Glomerular visceral epithelial cell (primary cell): ENCODE measurements at regions not wholly inside any gene's neighbourhood (a gene's known extent, or its start where the extent isn't known, plus 50 kb on each side); places are given as distances from the start of the nearest gene placed in this dataset.

Experiments used
- DNase-seq: peaks from one replicate; pipeline ENCODE4 v3.0.0-alpha.2; 2016; ENCODE audit errors: extremely low spot score

DNA sequence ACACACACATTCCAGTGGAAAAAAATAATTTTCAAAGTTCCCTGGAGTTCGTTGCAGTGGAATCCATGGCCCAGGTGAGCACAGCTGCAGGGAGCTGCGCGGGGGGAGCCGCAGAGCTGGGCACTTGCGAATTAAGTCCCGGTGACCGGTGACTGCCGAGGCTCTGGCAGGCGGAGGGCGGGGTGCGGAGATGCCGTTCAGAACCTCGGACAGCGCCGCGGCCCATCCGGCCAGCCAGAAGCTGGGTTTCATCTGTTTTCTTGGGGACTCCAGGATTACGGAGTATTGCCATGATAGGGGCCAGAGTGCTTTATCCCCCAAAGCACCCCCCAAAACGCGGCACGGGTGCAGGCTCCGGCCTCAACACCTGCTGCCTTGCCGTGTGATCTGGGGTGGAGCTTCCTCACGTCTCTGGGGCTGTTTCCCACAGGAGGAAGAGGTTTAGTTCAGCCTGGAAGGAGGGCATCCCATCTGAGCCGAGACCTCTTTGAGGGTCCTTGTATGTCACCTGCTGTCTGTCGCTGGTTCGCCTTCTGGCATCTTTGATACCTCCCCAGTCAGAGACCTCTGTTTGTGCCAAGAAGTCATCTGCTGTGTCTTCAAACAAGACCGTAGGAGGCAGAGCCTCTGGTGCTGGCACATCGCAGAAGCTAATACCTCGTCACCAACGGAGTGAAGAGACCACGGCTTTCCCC lies 99.4 kb downstream of the YTHDF1 start:
- peak; percentile 12 for DNase-seq

DNA sequence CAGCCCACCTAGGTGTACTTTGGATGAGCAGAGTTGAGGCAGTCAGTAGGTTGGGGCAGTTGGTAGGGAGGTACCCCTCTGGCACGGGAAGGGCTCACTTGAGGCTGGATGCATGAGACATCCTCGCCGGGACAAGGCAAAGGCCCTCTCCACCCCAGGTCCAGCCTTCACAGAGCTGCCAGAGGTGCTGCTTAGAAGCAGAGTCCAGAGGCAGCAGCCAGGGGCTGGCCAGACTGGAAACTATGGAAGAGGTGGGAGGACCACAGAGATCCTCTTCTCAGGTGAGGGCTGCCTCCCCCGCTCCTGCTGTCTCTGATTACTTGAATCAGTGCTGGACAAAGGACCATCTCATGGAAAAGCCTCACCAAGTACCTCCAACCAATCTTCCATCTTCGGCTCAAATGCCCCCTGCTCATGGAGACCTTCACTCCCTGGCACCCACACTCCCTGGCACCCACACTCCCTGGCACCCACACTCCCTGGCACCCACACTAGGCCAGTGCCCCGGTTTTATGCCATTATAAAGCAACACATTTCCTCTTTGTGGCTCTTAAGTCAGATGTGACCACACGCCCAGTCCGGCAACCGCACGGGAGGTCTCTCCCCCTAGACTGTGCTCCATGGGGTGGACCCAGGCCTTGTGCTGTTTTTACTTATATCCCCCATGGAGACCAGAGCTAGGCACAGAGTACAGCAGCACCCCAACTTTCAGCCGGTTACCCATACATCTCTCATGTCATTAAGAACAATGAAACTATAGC lies 100.1 kb downstream of the YTHDF1 start:
- DNase-seq, result no peak

DNA sequence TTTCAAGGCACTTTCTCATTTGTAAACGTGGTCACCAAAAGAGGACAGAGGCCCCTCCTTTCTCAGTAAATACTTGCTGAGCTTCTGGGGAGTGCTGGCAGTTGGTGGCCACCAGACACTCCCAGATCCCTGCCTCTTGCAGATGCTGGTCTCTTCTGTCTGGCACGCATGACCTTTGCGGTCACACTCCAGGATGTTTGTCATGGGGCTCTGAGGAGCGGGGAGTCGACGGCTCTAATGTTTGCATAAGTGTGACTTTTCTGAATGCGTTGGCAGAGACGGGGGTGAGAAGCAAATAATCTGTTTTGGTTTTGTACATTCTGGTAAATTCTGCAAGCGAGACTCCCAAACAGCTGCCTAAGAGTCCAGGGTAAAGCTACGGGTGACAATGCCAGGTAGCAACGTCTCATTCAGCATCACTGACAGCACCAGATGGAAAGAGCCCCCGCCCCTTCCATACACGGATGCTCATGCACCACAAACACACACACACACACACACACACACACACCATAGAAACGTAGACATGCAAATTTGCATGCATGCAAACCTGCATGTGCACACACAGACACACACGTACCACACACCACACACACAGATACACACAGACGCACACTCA lies 101.1 kb downstream of the YTHDF1 start:
- no peak for DNase-seq

DNA sequence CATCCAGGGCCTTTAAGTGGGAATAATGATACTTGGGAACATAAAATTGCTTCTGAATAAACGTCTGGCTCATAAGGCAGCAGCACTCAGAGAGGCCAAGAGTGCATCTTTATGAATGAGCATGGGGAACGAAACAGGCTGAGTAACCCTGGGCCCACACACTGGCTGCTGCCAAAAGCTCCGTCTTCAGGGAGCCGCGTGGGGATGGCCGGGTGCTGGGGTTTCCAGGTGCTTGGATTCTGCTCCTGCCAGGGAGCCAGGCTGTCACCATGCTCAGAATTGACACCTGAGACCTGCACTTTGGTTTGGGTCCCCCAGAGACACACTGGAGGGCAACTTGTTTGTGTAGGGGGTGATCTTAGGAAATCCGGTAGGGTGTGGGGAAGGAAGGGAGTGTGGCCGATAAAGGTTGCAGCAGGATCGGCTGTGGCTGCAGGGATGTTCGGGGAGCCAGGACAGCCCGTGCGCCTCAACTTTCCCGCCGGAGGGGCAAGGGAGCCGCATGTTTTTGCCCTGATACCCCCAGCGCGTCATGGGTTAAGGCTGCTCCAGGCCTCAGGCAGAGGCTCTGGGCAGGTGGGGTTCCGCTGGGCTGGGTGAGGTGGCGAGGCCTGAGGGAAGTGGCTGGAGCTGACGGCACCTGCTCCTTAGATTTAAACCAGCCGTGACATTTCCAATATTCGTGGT lies 101.8 kb downstream of the YTHDF1 start:
- no peak for DNase-seq

DNA sequence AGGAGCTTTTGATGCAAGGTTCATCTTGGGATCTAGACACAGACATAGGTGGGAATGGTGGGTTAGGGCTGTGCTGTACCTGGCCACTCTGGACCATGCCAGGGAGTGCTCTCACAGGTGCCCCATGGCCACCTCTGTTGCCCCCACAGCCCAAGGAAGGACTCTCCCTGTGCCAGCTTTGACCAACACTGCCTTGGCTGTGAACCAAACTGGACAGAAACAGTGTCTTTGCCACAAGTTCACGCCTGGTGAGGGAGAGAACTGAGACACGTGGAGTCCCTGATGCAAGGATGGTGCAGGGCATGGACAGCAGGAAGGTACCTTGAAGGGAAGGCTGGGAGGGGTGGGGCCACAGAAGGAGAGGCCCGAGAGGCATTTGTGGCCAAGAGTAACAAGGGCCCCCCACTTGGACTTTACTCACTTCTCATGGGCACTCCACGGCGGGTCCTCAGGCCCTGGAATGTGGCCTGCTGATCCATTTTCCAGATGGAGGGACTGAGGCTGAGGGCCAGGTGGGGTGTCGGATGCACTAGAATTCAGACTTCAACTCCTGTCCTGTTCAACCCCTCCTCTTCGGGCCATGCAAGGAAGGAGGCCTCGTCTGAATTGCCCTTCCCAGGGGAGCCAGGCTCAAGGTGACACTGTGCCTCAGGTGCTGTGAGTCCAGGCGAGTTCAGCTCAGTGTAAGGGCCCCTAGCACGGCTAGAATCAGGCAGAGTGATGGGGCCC lies 103.3 kb downstream of the YTHDF1 start:
- DNase-seq, result no peak

DNA sequence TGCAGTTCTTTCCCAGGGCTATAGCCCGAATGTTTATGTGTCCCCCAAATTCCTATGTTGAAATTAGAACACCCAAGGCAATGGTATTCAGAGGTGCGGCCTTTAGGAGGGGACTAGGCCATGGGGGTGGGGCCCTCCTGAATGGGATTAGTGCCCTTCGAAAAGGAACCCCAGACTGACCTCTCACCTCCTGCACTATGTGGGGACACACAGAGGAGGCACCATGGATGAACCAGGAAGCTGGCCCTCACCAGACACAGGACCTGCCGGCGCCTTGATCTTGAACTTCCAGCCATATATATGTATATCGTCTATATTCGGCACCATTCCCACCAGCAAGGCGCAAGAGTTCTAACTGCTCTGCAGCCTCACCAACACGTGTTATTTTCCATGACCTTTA lies 101.5 kb upstream of the BHLHE23 start:
- no peak for DNase-seq

DNA sequence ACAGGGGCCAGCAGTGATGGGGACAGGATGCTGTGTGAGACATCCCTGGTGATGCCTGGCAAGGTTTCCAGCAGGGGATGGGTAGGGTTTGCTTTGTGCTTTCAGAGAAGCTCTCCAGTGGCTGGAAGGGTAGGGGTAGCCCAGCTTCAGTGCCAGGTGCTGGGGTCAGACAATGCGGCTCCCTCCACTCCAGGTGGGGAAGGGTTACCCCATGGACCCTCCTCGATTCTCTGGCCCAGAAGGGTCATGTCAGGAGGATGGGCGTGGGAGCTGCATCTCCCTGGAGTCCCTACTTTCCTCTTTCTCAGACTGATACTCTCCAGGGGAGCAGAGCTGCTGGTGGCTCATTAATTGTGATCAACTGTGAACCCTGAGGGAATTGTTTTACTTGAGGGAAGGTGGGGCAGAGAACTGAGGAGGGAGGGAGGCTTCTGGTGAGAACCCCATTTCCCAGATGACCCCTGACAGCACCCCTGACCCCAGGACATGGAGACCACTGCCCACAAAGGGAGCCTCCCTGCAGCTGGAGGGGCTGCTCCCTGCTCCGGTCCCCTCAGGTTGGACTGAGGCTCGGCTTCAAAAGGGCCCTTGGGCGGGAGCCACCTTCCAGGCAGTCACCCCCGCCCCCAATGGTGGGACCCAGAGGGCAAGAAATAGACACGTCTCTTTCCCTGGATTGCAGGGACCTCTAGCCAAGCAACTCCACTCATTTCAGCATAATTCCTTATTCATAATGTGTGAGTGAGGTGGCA lies 100.9 kb upstream of the BHLHE23 start:
- DNase-seq, result no peak

DNA sequence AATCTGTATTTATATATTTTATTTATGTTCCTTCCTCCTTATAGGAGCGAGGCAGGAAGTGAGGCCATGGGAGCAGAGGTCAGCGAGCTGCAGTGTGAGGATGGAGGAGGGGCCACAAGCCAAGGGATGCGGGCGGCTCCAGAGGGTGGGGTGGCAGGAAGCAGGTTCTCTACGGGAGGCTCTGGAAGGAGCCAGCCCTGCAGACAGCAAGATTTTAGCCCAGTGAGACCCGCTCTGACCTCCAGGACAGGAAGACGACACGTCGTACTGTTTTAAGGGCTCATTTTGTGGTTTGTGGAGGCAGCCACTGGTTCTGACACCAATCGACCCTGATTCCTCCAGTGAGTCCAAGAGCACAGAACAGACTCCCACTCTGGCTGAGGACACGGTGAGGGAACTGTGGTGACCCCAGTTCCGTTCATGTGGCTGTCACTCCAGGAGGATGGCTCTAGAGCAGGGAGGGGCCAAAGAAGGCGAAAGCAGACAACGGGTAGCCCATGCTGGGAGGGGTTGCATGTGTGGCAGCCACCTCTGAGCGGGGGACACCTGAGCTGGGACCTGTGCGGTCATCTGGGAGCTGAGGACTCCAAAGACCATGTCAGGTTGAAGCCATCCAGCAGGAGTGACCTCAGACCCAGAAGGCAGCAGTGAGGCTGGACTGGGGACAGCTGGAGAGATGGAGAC lies 100.1 kb upstream of the BHLHE23 start:
- DNase-seq, result no peak

DNA sequence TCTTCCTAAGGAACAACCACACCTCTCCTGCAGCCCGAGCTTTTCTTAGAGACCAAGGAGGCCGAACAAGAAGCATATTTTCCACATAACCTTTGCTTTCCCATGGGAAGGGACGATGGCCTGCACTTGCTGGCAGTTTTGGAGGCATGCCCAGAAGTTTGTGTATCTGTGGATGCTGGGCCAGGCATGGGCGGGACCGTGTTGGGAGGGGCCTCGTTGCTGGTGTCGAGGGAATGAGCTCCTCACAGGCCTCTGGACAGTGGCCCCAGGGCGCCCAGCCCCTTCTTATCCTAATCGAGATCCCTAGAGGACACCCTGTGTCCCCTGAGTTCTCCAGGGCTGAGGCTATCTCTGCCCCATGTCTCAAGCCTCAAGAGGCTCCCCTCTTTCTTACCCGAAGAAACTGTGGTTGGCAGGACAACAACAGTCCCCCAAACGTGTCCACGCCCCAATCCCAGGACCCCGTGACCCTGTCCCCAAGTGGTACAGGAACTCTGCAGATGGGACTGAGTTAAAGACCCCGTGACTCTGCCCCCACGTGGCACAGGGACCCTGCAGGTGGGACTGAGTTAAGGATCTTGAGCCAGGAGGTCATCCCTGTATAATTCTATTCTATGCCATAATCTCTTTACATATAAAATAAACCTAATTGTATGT lies 99.5 kb upstream of the BHLHE23 start:
- no peak for DNase-seq

DNA sequence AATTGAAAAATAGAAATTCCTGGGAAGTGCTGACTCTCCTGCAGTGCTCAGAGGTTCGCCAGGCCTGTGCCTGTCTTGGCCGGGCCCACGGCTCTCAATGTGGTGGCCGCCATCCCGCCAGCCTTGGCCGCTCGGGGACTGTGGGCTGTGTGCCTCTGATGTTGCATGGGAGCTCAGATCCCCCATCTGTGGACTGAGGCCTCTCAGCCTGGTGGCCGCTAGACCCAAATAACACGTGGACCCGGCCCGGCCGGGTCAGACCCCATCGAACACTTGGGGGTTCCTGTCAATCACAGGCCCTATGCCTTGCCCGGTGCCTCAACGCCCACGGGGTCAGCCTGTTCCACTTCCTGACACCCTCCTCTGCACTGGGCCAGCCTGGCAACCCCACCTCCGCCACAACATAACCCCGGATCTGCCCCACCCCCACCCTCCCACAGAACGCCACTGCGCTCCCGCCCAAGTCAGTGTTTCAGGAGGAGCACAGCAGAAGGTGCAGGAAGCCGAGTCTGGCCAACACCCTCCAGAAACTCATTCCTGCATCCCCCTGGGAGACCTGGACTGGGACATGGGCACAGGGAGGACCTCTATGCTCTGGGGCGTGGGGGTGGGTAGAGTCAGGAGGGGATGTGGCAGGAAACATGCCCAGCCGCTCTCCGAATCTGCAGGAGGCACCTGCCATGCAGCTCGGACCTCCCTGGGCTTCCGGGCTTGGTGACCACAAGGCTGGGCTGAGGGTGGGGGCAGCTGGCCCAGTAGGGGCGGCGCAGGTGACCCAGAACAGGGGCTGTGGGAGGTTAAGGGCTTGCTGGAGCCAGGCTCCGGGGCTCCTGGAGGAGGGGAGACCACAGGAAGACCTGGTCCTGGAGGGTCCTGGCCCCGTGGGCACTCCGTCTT lies 98.7 kb upstream of the BHLHE23 start:
- no peak for DNase-seq

DNA sequence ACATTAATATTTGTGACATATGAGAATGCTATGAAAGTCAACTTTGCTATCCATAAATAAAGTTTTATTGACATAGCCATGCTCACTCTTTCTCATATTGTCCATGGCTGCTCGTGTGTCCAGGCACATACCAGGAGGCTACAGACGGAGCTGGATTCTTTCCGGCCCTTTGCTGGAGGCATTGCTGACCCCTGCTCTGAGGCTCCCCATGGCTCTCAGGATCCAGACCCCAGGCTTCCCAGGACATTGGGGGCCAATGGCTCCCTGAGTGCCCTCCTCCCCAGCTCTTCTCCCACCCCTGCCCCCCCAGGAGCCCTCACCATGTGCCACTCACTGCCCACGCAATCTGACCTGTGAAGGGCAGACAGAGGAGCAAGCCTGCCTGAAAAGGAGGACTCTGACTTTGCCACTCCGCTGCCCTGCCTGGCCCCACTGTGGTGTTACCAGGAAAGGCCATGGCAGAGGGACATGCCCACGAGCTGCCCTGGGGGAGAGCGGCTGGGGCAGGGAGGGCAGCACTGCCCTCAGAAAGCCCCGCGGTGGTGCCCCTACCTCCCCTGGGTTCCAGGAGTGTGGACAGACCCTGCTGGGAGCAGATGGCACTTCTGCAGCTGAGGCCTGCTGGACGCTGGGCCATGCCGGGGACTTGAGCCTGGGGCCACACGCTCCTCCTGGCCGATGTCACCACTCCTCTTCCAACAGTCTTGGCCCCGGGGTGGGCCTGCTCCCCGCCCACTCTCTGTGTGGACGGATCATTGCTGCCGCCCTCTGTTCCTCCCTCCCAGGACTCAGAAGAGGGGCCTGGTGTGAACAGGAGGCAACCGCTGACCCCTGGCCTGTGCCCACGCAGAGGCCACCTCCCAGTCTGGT lies 97.8 kb upstream of the BHLHE23 start:
- no peak for DNase-seq

DNA sequence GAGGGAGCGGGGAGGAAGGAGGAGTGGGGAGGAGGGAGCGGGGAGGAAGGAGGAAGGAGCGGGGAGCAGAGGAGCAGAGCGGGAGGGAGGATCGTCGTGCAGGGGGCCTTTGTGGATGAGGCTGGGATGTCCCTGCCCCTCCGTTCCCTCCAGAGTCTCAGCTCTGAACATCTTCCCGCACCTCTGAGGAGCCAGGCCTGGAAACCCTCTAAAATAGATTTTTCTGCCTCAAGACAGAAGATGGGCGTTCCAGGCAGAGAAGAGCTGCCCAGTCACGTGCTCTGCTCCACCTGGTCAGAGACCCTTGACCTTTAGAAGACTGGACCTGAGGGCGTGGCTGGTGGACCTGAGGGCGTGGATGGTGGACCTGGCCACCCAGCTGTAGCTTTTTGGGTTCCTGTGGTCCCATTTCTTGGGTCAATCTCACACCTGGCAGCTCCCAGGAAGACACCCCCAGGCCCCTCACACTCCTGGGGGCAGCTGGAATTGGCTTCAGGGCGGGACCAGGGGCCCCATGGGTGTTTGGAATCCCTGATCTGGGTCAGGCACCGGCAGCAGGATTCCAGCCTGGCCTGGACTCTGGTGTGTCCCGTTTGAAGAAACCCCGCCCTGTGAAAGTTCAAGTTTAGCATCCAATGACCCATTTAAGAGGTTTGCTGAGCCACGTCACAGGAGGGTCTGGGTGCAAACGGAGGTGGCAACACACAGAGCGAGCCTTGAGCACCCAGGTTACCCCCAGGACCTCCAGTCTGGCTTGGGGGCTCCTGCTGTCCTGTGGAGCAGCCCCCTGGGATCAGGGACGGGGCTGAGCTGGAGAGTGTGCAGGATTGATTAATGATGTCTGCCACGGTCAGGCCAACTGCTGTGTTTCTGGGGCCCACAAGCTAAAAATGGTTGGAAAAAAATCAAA lies 96.9 kb upstream of the BHLHE23 start:
- DNase-seq, result no peak

DNA sequence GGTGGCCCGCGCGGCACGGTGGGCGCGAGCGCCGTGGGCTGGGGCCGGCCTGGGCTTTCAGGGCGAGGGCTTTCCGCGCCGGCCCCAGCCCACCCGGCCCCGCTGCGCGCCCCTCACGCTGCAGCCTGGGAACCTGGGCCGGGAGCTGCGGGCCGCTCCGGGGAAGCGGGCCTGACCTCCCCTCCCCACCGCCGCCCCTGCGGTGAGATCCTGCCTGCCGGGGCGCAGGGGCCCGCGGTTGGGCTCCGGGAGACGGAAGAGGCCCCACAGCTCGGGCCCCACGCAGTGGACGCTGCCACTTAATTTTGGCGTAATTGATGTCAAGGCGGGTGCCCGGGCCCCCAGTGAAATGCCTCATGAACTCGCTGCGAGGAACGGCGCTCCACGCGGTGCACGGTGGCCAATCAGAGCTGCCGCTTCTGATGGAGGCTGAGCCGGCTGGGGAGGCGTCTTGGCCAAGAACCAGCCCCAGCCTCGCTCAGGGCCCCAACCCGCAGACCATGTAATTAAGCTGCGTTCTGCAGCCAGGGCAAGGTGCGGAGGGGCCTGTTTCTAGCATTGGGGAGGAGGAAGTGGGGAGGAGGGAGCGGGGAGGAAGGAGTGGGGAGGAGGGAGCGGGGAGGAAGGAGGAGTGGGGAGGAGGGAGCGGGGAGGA lies 96.1 kb upstream of the BHLHE23 start:
- no peak for DNase-seq

DNA sequence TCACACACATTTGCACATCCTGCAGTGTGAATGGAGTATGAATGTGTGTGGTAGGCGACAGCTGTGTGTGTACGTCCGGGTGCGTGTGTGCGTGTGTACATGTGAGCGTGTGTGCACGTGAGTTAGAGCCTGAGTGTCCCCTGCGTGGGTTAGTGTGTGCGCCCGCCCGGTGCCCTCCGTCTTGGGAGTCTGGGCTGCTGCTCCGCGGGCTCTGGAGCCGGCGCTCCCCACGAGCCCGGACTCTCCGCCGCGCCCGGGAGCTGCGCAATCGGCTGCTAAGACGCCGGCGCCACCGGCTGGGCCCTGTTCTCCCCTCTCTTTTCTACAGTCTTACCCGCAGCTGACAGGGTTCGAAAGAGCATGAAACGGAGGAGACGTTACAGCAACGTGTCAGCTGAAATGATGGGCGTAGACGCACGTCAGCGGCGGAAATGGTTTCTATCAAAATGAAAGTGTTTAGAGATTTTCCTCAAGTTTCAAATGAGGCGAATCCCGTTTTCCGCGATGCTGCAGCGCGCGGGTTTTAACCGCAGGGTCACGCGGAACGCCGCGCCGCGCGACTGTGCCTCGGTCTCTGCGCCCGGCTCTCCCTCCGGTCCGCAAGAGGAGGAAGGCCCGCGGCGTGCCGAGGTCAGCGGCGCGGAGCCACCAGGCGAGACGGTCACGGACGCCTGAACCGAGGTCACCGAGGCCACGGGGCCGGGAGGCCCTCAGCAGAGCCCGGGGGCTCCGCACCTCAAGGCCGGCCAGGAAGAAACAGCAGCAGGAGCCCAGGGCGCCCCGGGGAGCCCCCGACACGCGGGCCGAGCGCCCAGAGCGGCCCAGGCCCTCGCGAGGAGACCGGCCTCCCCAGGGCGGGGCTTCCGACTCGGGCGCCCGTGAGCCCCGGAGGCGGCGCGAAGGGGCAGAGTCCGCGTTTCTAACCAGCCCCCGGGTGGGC lies 95.3 kb upstream of the BHLHE23 start:
- peak; percentile 18 for DNase-seq
